ENCODE measurements at regions not wholly inside any gene's neighbourhood (a gene's known extent, or its start where the extent isn't known, plus 50 kb on each side); places are given as distances from the start of the nearest gene placed in this dataset.
"Not testable (repeated sequence)": the region's sequence is repeated elsewhere in the genome, so short reads cannot be mapped to it uniquely, and the experiment has no call there.

DNA sequence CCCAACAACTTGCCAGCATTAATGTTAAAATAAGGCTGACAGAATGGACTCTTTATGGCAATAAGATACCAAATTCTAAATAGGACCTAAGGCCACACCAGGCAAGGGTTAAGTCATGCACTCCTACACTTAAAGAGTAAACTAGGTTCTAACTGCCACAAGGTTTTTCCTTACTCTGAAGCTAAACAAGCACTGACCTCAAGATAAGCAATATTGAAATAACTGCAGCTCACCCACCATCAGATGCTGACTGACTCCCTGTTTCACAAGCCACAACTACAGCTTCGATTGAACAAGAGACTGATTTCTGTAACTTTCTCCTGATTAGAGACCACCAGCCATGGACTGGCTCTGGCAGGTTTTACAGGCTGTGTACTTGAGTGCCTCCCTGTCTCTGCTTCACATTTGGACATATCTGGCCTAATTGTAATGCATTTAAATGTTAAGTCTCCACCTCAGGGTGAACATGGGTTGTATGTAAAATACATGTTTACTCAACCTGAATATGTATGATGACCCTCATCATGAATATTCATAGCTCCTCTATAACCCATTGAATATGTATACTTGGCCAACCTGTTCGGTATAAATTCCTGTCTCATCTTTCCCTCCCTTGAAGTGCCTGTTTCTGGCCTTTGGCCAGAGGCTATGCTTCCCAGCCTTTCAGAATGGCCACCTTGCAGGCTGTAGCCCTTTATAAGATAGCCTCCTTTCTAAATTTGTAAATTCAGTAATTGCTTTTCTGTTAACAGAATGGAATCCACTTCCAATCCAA lies 70.5 kb upstream of the DAAM1 start:
- DNase-seq = no peak

DNA sequence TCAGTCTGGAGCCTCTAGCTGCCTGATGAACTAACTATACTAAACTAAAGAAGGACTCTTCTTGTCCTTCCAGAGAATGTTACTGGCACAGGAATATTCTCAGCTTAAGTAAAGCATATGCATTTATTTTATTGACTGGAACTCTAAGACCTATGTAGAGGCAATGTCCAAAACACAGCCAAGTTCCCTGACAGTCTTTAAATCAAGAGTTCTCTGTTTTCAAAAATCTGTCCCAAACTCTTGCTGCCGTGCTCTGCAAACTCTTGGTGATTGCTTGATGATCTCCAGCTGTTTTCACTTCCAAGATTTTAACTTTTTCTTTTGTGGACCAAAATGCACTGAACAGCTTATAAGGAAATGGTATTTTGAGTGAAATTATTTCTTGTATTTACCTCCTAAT lies 67.5 kb upstream of the DAAM1 start:
- DNase-seq = peak; percentile 28

DNA sequence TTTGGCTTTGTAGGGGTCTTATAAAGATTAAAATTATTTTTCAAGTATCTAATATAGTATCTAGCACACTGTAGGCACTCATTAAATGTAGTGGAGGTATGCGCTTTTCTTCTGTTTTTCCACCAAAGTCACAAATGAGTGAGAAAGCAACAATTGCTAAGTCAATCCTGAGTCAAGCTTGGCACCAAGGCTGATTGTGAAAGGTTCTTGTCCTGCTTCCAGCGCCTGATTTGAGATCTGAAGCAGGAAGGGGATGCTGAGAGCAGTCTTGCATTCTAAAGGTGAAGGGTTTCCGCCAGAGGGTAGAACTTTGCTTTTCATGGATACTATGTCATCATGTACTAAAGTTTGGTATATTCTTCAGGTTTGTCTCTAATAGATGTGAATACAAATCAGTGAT lies 64.9 kb upstream of the DAAM1 start:
- no peak for DNase-seq

DNA sequence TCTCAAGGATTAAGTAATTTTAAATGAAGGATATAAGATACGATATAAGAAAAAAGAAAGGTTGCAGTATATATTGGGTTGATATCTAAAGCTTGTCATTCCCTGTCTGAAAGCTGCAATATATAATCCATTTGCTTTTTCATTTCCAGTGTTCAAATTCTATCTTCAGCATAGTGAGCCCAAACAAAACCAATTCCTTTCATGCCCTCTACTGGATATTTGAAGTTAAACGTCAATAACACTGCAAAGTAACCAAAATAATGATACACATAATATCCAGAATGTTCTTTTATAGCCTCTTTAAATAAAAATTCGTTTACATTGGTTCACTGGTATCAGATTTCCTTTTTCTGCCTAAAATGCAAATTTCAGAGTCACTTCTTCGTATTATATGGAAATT lies 64.5 kb upstream of the DAAM1 start:
- DNase-seq = no peak

DNA sequence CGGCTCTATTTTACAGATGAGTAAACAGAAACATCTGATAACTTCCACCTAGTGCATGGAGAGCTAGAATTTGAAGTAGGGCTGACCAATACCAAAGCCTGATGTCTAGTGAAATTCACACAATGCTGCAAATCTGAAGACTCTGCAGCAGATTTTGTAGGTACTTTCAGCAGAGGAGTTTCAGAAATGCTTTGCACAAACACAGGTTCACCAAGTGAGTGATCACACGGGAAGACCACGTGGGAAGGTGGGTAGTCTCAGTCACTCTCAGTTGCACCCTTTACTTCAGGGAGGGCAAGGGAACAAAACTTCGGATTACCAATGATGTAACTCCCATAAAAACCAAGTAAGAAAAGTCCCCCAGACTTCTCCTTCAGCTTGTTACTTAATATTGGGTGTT lies 63.3 kb upstream of the DAAM1 start:
- DNase-seq = no peak

DNA sequence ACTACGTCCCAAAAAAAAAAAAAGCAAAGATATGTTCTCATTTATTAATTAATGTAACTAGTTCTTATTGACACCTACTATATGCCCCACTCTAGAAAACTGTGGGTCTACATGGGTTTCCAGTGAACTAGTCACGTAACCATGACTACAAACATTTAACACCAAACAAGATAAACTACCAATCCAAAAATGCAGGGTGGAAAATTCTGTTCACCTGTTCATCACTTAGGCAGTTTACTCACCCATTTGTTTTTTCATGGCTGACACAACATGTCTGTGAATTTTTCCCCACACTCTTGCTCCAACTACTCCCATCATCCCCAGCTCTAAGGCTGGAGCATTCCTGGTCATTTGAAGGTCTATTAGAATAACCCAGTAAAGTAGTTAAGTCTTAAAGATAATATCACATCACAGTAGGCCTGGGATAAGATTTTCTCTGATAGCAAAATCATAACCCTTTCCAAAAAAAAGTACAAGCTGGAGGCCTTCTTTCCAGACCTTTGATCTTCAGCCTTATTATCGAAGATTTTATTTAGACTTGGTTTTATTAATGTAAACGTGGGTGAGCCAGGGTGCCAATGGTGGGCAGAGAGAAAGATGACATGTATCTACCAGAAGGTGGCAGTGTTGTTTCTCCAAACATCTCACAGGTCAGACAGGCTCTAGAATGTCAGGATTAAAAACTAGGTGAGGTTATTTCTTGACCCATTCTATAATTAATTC lies 61.6 kb upstream of the DAAM1 start:
- peak; percentile 36 for DNase-seq

DNA sequence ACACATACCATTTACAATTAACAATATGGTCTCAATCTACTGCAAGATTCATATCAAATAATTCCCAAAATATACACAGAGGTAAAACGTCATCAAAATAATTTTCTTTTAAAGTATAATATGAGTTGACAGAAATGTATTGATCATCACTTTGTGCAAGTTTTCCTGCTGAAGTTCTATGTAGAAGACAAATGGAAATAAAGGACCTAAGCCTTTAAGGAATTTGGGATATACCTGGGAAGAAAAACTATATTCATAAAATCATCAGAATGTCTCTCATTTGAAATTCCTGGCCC lies 61.1 kb upstream of the DAAM1 start:
- no peak for DNase-seq

DNA sequence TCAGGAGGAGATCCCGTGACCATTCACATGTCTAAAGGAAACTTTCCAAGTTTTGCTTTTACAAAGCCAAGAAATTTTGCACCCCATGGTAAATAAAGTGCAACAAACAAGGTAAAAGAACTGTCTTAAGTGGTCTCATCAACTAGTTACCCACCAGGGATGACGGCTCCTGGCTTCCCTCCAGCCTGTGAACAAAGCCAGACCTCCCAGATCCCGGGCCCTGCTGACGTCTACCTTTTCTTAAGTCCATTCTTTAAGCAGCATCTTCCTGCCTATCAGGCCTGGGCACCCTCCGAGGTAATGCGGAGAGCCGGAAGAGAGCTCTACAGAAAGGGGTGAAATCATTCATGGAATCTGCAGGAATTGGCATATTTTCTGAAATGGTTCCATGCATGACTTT lies 58.0 kb upstream of the DAAM1 start:
- no peak for DNase-seq

DNA sequence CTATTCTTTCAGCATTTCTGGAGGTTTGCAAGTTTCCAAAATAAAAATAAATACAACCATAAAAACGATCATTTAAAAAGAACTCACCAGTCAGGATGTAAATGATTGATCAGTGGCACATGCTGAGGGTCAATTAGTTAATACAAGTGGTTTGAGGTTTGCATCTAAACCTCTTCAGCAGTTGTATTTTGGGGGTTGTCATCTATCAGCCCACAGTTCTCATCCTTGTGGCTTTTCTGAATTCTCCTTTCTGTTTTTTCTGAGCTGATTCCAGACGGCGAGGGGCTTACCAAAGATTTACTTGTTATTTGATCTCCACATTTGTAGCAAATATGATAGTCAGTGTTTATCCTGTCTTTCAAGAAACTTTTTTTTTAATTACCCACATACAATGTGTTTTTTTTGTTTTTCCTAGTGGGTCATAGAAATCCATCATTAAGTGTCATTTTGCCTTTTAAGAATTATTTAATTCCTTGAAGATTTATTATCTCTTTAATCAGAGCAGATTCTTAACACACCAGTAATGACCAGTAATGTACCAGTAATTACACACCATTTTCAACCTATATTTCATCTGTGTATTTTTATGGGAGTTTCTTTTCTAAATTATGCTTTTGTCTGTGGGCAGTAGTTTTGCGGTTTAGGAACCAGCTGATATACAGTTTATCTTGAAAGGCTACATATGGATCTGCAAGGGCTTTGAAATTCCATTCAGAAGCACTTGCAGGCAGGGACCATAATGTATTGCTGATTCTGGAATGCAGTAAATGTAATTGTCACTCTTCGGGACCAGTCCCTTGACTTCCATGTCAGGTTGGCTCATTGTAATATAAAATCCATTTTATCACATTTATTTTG lies 56.3 kb upstream of the DAAM1 start:
- DNase-seq = no peak

DNA sequence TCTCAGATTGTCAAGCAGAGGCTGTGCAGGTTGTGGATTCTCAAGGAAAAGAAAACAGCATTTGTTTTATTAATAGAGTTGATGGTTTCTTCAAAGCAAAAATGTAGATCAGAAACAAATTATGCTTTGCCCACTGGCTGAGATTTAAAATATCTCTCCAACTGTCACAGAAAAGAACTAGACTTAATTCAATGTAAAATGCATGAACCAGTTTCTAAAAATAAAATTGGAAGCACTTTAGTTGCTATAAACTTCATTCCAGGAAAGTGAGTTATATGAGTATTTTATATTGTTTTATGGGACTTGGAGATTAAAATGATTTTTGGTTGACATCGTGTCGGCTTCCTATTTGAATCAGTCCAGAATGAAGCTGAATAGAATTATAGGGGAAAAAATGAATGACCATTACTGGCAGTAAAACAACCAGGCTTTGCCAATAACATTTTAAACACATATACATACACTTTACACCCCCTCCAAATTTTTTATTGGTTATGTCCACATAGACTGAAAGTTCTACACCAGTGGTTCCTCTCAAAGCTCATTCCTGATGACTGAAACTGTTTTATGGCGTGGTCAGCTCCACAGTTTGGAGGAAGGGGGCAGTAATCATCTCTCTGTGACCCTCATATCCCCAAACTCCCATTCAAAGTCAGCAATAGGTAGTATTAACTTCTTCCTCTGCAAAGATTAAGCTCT lies 55.5 kb upstream of the DAAM1 start:
- peak; percentile 62 for DNase-seq

DNA sequence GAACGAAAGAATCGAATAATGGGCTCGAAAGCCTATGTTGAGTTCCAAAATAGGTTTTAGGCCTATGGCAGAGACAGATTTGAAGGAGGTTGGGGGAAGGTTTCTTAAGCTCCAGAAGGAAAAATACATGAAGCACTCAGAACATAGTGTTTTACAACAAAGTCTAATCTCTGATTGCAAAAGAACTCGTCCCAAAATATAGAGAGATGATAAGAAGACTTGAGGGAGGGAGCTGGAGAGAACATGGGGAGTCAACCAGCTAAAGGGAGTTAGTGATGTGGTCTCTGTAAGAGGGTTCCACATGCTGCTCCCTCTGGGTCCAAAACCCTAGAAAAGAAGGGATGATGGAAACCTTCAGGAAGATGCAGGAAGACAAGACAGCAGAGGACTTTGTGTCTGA lies 54.8 kb upstream of the DAAM1 start:
- no peak for DNase-seq

DNA sequence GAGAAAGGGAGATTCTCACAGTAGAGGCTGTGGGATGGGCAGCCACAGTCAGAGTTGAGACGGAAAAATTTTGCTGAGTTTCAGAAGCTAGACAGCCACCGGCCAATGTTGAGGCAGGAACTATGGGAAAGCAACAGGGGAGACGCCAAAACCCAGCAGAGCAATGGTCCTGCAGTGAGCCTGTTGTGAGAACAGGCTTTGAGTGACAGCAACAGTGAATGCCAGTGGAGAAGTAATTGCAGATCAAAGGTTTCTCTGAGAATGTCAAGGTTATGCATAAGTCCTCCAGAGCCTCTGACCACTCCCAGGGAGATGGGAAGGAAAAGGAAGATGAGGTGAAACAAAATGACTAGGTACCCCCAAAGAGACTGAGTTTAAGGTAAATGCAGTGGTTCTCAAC lies 54.2 kb upstream of the DAAM1 start:
- DNase-seq = no peak

DNA sequence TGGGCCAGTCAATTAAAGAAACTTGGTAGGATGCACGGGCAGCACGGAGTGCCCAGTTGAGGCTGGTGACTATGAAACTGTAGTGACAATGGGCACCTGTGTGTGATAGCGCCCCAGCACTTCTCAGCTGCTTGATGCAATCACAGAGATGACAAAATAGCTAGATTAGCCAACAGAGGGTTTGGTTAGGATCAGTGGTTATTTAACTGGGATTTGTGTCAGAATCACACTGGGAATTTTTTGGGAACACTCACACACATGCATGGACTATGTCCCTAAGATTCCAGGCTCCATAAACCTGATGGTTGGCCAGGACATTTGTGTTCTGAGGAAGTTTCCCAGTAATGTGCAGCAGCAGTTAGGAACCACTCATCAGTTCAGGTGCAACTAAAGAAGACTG lies 51.2 kb upstream of the DAAM1 start:
- DNase-seq = no peak

DNA sequence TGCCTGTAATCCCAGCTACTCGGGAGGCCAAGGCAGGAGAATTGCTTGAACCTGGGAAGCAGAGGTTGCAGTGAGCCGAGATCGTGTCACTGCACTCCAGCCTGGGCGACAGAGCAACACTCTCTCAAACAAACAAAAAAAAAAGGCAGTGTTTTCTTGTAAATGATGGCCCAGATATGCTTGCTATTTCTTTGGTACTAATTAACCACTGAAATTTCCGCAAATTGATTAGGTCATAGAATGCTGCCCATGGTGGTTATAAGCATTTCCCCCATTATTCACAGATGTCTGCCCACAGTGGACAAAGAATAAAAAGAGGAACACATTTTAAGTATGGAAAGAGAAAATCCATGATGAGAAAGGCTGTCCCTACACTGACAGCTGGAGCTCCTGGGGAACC lies 49.9 kb upstream of the DAAM1 start:
- not testable (repeated sequence) for DNase-seq
